SK-N-SH (cell line): ENCODE measurements at regions not wholly inside any gene's neighbourhood (a gene's known extent, or its start where the extent isn't known, plus 50 kb on each side); places are given as distances from the start of the nearest gene placed in this dataset.

Source experiments
- CTCF ChIP-seq: fragments of 200-600 bp; sonication (generic); IDR thresholded peaks from 2 replicates; pipeline ENCODE4 v1.6.1; 2017; ENCODE audit warnings: antibody characterized with exemption, mild to moderate bottlenecking, moderate library complexity
- GABPA ChIP-seq: IDR thresholded peaks from 2 replicates; pipeline ENCODE4 v1.4.0; 2012; ENCODE audit warnings: low read depth, mild to moderate bottlenecking

- TF ChIP-seq GABPA (no peak), CTCF (no peak)
These were observed 221.9 kb upstream of the CXXC4 start for GRCh38 chr4:104716584-104716983.
